Stimulated activated CD4-positive, alpha-beta T cell treated with anti-CD3 and anti-CD28 coated beads, TNF-alpha, amount 100 ng/mL, for 48 hours (primary cell): ENCODE measurements at regions not wholly inside any gene's neighbourhood (a gene's known extent, or its start where the extent isn't known, plus 50 kb on each side); places are given as distances from the start of the nearest gene placed in this dataset.
"Not testable (repeated sequence)": the region's sequence is repeated elsewhere in the genome, so short reads cannot be mapped to it uniquely, and the experiment has no call there.

ENCODE experiments used
- DNase-seq, 3 donors: peaks; one replicate each; pipeline ENCODE4 v3.0.0-alpha.2; 2020; ENCODE audit warnings: low read depth in 3 of 3

- no peak for DNase-seq
Observed at GRCh38 chr2:111663471-111664274, 220.3 kb downstream of the ANAPC1 start.

DNA sequence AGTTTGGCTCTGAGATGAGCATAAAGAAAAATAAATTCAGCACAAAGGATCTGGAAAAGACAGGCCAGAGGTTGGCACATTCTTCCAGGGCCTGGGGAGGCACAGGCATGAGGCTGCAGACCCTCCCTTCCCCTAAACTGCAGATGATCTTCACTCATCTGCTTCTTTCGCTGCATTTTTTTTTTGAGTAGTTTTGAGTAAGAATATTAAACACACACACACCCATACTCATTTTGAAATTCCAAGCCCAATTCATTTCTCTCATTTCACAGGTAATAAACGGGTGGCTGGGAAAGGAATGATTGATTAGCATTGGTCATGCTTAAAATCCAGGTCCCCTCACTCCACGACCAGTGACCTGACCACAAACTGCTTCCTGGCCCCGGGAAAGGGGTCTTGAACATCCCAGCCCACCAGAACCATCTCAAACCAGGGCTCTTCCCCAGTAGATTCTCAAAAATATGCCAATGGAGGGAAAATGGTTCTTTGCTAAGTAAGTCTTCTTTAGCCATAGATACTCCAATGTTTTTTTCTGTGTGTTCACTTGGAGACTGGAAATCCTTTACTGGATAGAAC, 219.6 kb downstream of the ANAPC1 start:
- no peak for DNase-seq

DNA sequence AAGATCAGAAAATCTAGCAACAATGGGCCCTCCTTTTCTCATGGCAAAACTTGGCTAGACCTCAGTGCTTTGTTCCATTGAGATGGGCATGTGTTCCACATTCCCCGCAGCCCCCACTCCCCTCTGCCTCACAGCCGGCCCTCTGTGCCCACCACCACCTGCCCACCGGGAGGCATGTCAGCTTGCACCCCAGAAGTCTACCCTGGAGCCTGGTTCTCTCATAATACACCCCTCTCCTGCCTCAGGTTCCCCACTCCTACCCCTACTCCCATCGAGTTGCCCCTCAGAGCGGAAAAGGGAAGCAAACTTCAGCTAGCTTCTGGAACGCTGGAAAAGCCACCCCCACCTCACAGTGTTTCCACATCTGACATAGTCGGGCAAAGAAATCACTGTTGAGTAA, 219.0 kb downstream of the ANAPC1 start:
- no peak for DNase-seq

GRCh38 chr2:111665551-111666116, 218.4 kb downstream of the ANAPC1 start:
- DNase-seq, result no peak

DNA sequence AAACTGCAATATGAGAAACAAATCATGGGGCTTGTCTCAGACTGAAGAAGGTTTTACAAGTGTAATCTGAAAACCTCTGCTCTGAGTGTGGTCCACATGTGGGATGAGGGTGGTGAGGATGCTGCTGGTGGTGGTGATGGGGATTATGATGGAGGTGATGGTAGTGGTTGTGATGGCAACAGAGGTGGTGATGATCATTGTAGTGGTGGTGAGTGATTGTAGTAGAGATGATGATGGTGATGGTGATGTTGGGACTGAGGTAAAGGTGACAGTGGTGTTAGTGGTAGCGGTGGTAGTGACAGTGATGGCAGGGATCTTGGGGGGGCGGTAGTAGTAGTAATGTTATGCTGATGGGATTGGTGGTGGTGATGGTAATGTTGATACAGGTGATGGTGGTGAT, 217.8 kb downstream of the ANAPC1 start:
- no peak for DNase-seq

DNA sequence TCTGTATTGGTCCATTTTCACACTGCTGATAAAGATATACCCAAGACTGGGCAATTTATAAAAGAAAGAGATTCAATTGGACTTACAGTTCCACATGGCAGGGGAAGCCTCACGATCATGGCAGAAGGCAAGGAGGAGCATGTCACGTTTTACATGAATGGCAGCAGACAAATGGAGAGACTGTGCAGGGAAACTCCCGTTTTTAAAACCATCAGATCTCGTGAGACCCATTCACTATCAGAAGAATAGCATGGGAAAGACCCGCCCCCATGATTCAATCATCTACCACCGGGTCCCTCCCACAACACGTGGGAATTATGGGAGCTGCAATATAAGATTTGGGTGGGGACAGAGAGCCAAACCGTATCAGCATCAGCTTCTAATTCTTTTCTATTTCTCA, 217.0 kb downstream of the ANAPC1 start:
- no peak for DNase-seq

GRCh38 chr2:111667542-111668273, 216.3 kb downstream of the ANAPC1 start:
- DNase-seq, result no peak

GRCh38 chr2:111668274-111668616, 215.7 kb downstream of the ANAPC1 start:
- DNase-seq, result no peak

DNA sequence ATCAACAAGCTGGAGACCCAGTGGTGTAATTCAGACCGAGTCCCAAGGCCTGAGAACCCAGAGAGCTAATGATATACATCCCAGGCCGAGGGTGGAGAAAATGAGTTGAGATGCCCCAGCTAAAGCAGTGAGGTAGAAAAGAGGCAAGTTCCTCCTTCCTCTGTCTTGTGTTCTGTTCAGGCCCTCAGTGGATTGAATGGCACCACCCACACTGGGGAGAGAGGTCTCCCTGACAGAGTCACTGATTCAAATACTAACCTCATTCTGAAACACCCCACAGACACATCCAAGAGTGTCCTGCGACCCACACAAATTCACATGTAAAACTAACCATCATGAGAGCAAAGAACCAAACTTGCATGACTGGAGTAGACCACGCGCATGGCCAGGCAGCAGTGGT, 215.3 kb downstream of the ANAPC1 start:
- DNase-seq, result no peak

DNA sequence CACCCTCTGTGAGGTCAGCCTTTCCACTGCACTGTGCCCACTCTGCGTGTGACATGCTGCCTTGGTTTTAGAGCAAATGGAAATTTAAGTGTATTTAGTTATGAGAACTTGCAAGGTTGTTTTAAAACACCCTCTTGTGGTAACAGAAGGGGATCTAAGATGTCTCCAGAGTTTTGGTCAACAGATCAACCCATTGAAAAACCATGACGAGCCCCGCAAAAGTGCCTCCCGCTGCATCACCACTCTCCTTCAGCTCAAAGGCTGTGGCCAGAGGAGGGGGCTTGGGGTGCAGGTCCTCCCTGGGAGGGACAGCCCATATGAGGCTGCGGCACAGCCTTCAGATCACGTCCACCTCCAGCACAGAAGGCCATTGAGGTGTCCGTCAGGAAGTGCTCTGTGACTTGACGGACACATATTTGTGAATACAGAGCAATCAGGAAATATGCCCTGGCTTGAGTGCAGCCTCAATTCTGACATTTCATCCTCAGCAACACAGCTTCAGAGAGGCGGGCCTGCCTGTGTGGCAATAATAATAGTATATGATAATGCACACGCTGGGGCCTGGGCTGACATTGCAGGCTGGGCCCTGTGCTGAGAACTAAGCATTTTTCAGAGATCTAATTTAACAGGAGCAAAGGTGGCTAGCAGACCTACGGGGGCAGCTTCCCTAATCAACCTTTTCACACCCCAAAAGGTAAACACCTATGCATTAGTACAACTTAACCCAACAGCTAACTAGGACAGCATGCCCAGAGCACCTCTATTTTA, 213.9 kb downstream of the ANAPC1 start:
- no peak for DNase-seq

GRCh38 chr2:111670776-111671175, 213.2 kb downstream of the ANAPC1 start:
- no peak for DNase-seq

GRCh38 chr2:111671426-111672150, 212.4 kb downstream of the ANAPC1 start:
- DNase-seq, result no peak

DNA sequence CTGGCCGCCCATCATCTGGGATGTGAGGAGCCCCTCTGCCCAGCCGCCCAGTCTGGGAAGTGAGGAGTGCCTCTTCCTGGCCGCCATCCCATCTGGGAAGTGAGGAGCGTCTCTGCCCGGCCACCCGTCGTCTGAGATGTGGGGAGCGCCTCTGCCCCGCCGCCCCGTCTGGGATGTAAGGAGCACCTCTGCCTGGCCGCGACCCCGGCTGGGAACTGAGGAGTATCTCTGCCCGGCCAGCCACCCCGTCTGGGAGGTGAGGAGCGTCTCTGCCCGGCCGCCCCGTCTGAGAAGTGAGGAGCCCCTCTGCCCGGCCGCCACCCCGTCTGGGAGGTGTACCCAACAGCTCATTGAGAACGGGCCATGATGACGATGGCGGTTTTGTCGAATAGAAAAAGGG, 211.4 kb downstream of the ANAPC1 start:
- DNase-seq, result not testable (repeated sequence)

GRCh38 chr2:111673526-111673925, 210.5 kb downstream of the ANAPC1 start:
- DNase-seq, result no peak

GRCh38 chr2:111675419-111676194, 208.4 kb downstream of the ANAPC1 start:
- no peak for DNase-seq

GRCh38 chr2:111676291-111676822, 207.6 kb downstream of the ANAPC1 start:
- no peak for DNase-seq

DNA sequence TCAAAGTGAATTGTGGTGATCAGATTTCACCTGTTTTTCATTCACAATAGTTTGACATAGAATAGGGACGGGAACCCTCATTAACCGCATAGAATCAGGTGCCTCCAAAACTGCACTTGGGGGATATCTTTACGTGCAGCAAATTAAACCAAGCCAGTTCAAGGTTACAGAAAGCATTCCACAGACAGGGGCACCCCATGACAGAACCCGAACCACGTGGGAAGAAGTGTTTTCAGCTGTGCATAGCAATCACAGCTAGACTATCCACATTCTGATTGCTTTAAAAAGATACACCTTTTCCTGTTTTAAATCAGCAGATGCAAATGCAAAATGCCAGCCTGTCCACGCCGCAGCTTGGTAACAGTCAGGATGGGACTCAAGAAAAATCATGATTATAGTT, 205.8 kb downstream of the ANAPC1 start:
- DNase-seq, result no peak

- no peak for DNase-seq
Observed at GRCh38 chr2:111678651-111679050, 205.3 kb downstream of the ANAPC1 start.

GRCh38 chr2:111679202-111679601, 204.8 kb downstream of the ANAPC1 start:
- no peak for DNase-seq

- no peak for DNase-seq
Observed at GRCh38 chr2:111684611-111685010, 199.4 kb downstream of the ANAPC1 start.
